ENCODE measurements at regions not wholly inside any gene's neighbourhood (a gene's known extent, or its start where the extent isn't known, plus 50 kb on each side); places are given as distances from the start of the nearest gene placed in this dataset.

DNA sequence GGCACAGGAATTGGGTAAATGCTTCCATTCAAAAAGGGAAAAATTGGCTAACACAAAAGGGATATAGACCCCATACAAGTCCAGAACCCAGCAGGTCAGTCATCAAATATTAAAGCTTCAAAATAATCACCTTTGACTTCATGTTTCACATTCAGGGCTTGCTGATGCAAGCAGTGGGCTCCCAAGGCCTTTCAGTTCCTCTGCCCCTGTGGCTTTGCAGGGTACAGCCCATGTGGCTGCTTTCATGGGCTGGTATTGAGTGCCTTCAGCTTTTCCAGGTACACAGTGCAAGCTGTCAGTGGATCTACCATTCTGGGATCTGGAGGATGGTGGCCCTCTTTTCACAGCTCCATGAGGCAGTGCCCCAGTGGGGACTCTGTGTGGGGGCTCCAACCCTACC lies 253.0 kb downstream of the TECRL start:
- TF ChIP-seq TEAD4 (IDR thresholded peaks at IDR 0.05; ENCODE audit: borderline replicate concordance, insufficient read depth), result no peak
- no peak for TF ChIP-seq SMC3 (IDR thresholded peaks at IDR 0.05; ENCODE audit: low read depth, low read length)
- no peak for TF ChIP-seq POLR2AphosphoS5 (IDR thresholded peaks at IDR 0.05; ENCODE audit: low read depth, low read length)
- no peak for TF ChIP-seq RAD21 (IDR thresholded peaks at IDR 0.05; ENCODE audit: low read length)
- TF ChIP-seq, protein P1, sequence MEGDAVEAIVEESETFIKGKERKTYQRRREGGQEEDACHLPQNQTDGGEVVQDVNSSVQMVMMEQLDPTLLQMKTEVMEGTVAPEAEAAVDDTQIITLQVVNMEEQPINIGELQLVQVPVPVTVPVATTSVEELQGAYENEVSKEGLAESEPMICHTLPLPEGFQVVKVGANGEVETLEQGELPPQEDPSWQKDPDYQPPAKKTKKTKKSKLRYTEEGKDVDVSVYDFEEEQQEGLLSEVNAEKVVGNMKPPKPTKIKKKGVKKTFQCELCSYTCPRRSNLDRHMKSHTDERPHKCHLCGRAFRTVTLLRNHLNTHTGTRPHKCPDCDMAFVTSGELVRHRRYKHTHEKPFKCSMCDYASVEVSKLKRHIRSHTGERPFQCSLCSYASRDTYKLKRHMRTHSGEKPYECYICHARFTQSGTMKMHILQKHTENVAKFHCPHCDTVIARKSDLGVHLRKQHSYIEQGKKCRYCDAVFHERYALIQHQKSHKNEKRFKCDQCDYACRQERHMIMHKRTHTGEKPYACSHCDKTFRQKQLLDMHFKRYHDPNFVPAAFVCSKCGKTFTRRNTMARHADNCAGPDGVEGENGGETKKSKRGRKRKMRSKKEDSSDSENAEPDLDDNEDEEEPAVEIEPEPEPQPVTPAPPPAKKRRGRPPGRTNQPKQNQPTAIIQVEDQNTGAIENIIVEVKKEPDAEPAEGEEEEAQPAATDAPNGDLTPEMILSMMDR (IDR thresholded peaks at IDR 0.05), result no peak
